ENCODE measurements at regions not wholly inside any gene's neighbourhood (a gene's known extent, or its start where the extent isn't known, plus 50 kb on each side); places are given as distances from the start of the nearest gene placed in this dataset.

GRCh38 chr1:82969340-82969739 is 1029.6 kb downstream of the TTLL7 start:
- no peak for DNase-seq (ENCODE audit: low spot score)

GRCh38 chr1:82962658-82963057 is 1036.3 kb downstream of the TTLL7 start:
- no peak for DNase-seq (ENCODE audit: low spot score)

- no peak for DNase-seq (ENCODE audit: low spot score)
Measured at GRCh38 chr1:82950606-82951200, 1048.2 kb downstream of the TTLL7 start.

- no peak for DNase-seq (ENCODE audit: low spot score)
Measured at GRCh38 chr1:82948386-82948785, 1050.5 kb downstream of the TTLL7 start.

- no peak for DNase-seq (ENCODE audit: low spot score)
Measured at GRCh38 chr1:82947278-82947677, 1051.7 kb downstream of the TTLL7 start.

GRCh38 chr1:82946096-82946605 is 1052.8 kb downstream of the TTLL7 start:
- no peak for DNase-seq (ENCODE audit: low spot score)

- DNase-seq (ENCODE audit: low spot score) = no peak
Measured at GRCh38 chr1:82944822-82945221, 1054.1 kb downstream of the TTLL7 start.

- no peak for DNase-seq (ENCODE audit: low spot score)
Measured at GRCh38 chr1:82934074-82934473, 1064.9 kb downstream of the TTLL7 start.

- no peak for DNase-seq (ENCODE audit: low spot score)
Measured at GRCh38 chr1:82932727-82933126, 1066.2 kb downstream of the TTLL7 start.

GRCh38 chr1:82932207-82932606 is 1066.7 kb downstream of the TTLL7 start:
- no peak for DNase-seq (ENCODE audit: low spot score)

GRCh38 chr1:82931006-82931405 is 1067.9 kb downstream of the TTLL7 start:
- no peak for DNase-seq (ENCODE audit: low spot score)

- no peak for DNase-seq (ENCODE audit: low spot score)
Measured at GRCh38 chr1:82927753-82928152, 1071.2 kb downstream of the TTLL7 start.

GRCh38 chr1:82924666-82925065 is 1074.3 kb downstream of the TTLL7 start:
- DNase-seq (ENCODE audit: low spot score) = no peak

- DNase-seq (ENCODE audit: low spot score) = no peak
Measured at GRCh38 chr1:82923931-82924330, 1075.0 kb downstream of the TTLL7 start.

GRCh38 chr1:82921759-82922158 is 1077.2 kb downstream of the TTLL7 start:
- DNase-seq (ENCODE audit: low spot score) = no peak

GRCh38 chr1:82920418-82921248 is 1078.3 kb downstream of the TTLL7 start:
- DNase-seq (ENCODE audit: low spot score) = no peak

- no peak for DNase-seq (ENCODE audit: low spot score)
Measured at GRCh38 chr1:82919837-82920236, 1079.1 kb downstream of the TTLL7 start.

- no peak for DNase-seq (ENCODE audit: low spot score)
Measured at GRCh38 chr1:82907313-82907712, 1091.6 kb downstream of the TTLL7 start.

GRCh38 chr1:82903626-82904025 is 1095.3 kb downstream of the TTLL7 start:
- DNase-seq (ENCODE audit: low spot score) = no peak

GRCh38 chr1:82901561-82901960 is 1097.4 kb downstream of the TTLL7 start:
- DNase-seq (ENCODE audit: low spot score) = no peak

- no peak for DNase-seq (ENCODE audit: low spot score)
Measured at GRCh38 chr1:82901118-82901517, 1097.8 kb downstream of the TTLL7 start.

- no peak for DNase-seq (ENCODE audit: low spot score)
Measured at GRCh38 chr1:82899017-82899416, 1098.3 kb downstream of the ADGRL2 start.

- no peak for DNase-seq (ENCODE audit: low spot score)
Measured at GRCh38 chr1:82897549-82897948, 1096.8 kb downstream of the ADGRL2 start.

Measured in A172 (cell line).